ENCODE measurements at regions not wholly inside any gene's neighbourhood (a gene's known extent, or its start where the extent isn't known, plus 50 kb on each side); places are given as distances from the start of the nearest gene placed in this dataset.

DNA sequence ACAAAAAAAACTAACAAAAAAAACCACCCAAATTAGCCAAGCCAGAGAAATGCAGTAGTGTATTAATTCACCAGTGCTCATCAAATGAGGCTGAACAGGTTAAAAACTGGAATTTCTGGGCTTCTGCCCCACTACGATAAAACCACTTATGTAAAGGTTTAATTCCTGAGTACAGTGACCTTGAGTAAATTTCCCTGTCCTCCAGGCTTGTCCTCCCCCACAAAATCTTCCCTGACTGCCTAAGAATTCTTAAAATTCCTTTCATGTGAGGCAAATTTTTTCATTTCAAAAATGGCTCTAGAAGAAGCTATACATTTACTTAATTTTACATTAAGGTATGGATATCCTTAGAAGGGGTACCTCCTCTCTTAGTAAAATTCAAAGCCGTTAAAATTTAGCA, 80.1 kb upstream of the ID4 start:
- H3K79me2 ChIP-seq (ENCODE audit: control insufficient read depth, insufficient read depth, low read length): no peaks in the 10 kb centered on the region
- H3K27me3 ChIP-seq (ENCODE audit: control insufficient read depth in 2 of 2, insufficient read depth in 2 of 2, low read length in 2 of 2): peaks cover 0 to 3% of the 10 kb centered on the region in 2 experiments; a peak in 1 of 5 replicates
- H3K9me3 ChIP-seq (replicated peaks; ENCODE audit: control insufficient read depth, insufficient read depth, low read depth, low read length): no peaks in the 10 kb centered on the region
- in situ Hi-C loops (cut with MboI) (no loop called here), intact Hi-C loops (cut with micrococcal nuclease) (no loop called here)
- CTCF ChIA-PET (ENCODE audit: low intra/inter-chr PET ratio): no interaction called here
- H3K9ac ChIP-seq (ENCODE audit: insufficient read depth in 1 of 2, low read depth in 2 of 2, low read length in 2 of 2): no peak overlapping the region
- H3K36me3 ChIP-seq (ENCODE audit: control insufficient read depth, insufficient read depth, low read length): no peaks in the 10 kb centered on the region
- no peak overlapping the region for H3K27ac ChIP-seq (ENCODE audit: extremely low read depth, low read depth, low read length)
- no peak for FAIRE-seq
- POLR2A ChIA-PET: no interaction called here
- 3% methylated on average over 2 of the region's 2 CpGs for WGBS (ENCODE audit: insufficient coverage, low coverage, missing lambda C conversion rate)
- H3K4me1 ChIP-seq (replicated peaks in 1 of 2; ENCODE audit: control insufficient read depth in 2 of 2, insufficient read depth in 2 of 2, low read length in 2 of 2): no peaks in the 10 kb centered on the region
- TF ChIP-seq, protein P1, sequence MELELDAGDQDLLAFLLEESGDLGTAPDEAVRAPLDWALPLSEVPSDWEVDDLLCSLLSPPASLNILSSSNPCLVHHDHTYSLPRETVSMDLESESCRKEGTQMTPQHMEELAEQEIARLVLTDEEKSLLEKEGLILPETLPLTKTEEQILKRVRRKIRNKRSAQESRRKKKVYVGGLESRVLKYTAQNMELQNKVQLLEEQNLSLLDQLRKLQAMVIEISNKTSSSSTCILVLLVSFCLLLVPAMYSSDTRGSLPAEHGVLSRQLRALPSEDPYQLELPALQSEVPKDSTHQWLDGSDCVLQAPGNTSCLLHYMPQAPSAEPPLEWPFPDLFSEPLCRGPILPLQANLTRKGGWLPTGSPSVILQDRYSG (tag; conservative IDR thresholded peaks at IDR 0.05; ENCODE audit: low read depth): no peak
- TF ChIP-seq ATF7 (IDR thresholded peaks at IDR 0.05): no peak
- TF ChIP-seq ZNF146 (CRISPR knock-in tag; IDR thresholded peaks at IDR 0.05; ENCODE audit: unreplicated experiment): no peak
- H3K4me3 ChIP-seq: no peak overlapping the region
- ATAC-seq: no peak
- H3K9me1 ChIP-seq (ENCODE audit: control insufficient read depth, insufficient read depth, low read length): no peaks in the 10 kb centered on the region
- no peak for DNase-seq (ENCODE audit: extremely low read depth in 1 of 4, low spot score in 3 of 4)
- no peak overlapping the region for H2AFZ ChIP-seq (ENCODE audit: low read depth, low read length)
- no peak overlapping the region for H3K4me2 ChIP-seq (ENCODE audit: insufficient read depth, low read length)
- H4K20me1 ChIP-seq (replicated peaks; ENCODE audit: control insufficient read depth, insufficient read depth, low read length): no peaks in the 10 kb centered on the region
- BruUV-seq (replicated peaks): no TSS peak

DNA sequence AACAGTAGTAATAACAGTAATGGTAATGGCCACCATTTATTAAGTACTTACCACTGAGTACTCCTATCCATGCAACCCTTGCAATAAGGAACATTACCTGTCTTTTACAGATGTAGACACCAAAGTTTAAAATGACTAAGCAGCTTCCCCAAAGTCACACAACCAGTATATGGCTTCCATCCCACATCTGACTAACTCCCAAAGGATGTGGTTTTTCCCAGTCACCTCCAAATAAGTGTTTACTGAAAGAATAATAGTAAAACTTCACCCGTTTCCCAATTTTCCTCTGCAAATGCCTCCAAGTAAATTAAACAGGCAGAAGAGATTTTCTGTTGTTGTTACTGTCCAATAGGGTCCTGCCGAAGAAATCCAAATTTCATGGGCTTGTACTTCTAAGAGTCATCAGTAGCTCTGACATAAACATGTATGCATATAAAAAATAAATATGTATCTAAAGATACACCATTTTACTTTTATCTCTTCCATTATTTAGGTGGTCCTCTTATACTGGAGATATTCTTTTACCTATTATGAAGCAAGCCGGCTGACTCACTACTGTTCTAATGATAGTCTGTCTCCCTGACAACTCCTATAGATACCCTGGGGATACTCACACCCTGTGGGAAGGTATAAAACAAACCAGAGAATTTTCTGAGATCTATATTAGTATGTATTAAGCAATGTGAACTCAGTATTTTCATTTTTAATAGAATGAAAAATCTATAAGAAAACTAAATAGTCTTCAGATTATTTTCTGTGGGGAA, 77.9 kb upstream of the ID4 start:
- DNase-seq (ENCODE audit: extremely low read depth in 1 of 4, low spot score in 3 of 4) (no peak), FAIRE-seq (no peak), ATAC-seq (no peak)
- no peak overlapping the region for H3K4me2 ChIP-seq (ENCODE audit: insufficient read depth, low read length)
- H3K27ac ChIP-seq (ENCODE audit: extremely low read depth, low read depth, low read length): no peak overlapping the region
- POLR2A ChIA-PET: interaction anchor here (0.7 kb wide), 2 partner anchors 12 to 21 kb away, joined by 3 read pairs; no protein-coding TSS in a partner anchor
- BruUV-seq (replicated peaks): no TSS peak
- intact Hi-C loops (cut with micrococcal nuclease) (no loop called here), in situ Hi-C loops (cut with MboI) (no loop called here)
- H3K4me3 ChIP-seq: no peak overlapping the region
- no peaks in the 10 kb centered on the region for H3K9me3 ChIP-seq (replicated peaks; ENCODE audit: control insufficient read depth, insufficient read depth, low read depth, low read length)
- no peak overlapping the region for H3K9ac ChIP-seq (ENCODE audit: insufficient read depth in 1 of 2, low read depth in 2 of 2, low read length in 2 of 2)
- no peaks in the 10 kb centered on the region for H4K20me1 ChIP-seq (replicated peaks; ENCODE audit: control insufficient read depth, insufficient read depth, low read length)
- H3K9me1 ChIP-seq (ENCODE audit: control insufficient read depth, insufficient read depth, low read length): no peaks in the 10 kb centered on the region
- no peaks in the 10 kb centered on the region for H3K36me3 ChIP-seq (ENCODE audit: control insufficient read depth, insufficient read depth, low read length)
- peaks cover 0 to 3% of the 10 kb centered on the region in 2 experiments; a peak in 1 of 5 replicates for H3K27me3 ChIP-seq (ENCODE audit: control insufficient read depth in 2 of 2, insufficient read depth in 2 of 2, low read length in 2 of 2)
- no peaks in the 10 kb centered on the region for H3K4me1 ChIP-seq (replicated peaks in 1 of 2; ENCODE audit: control insufficient read depth in 2 of 2, insufficient read depth in 2 of 2, low read length in 2 of 2)
- CTCF ChIA-PET (ENCODE audit: low intra/inter-chr PET ratio): no interaction called here
- H2AFZ ChIP-seq (ENCODE audit: low read depth, low read length): no peak overlapping the region
- WGBS (ENCODE audit: insufficient coverage, low coverage, missing lambda C conversion rate): 2% methylated on average over 3 of the region's 3 CpGs
- H3K79me2 ChIP-seq (ENCODE audit: control insufficient read depth, insufficient read depth, low read length): no peaks in the 10 kb centered on the region
- TF ChIP-seq NFIX (CRISPR knock-in tag; IDR thresholded peaks at IDR 0.05; ENCODE audit: low read depth): no peak
- TF ChIP-seq SRSF9 (IDR thresholded peaks at IDR 0.05; ENCODE audit: borderline replicate concordance, low read depth, low read length): no peak
- TF ChIP-seq, protein P2, sequence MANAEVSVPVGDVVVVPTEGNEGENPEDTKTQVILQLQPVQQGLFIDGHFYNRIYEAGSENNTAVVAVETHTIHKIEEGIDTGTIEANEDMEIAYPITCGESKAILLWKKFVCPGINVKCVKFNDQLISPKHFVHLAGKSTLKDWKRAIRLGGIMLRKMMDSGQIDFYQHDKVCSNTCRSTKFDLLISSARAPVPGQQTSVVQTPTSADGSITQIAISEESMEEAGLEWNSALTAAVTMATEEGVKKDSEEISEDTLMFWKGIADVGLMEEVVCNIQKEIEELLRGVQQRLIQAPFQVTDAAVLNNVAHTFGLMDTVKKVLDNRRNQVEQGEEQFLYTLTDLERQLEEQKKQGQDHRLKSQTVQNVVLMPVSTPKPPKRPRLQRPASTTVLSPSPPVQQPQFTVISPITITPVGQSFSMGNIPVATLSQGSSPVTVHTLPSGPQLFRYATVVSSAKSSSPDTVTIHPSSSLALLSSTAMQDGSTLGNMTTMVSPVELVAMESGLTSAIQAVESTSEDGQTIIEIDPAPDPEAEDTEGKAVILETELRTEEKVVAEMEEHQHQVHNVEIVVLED (CRISPR knock-in tag; IDR thresholded peaks at IDR 0.05): no peak
- no peak for TF ChIP-seq ZNF586 (CRISPR knock-in tag; conservative IDR thresholded peaks at IDR 0.05)
